Thyroid gland (tissue), 4 donors: ENCODE measurements at regions not wholly inside any gene's neighbourhood (a gene's known extent, or its start where the extent isn't known, plus 50 kb on each side); places are given as distances from the start of the nearest gene placed in this dataset.
A peak's percentile ranks its signal among the peaks of the same experiment; 100 is the strongest.

Experiments used
- CTCF ChIP-seq, 6 experiments: fragments of 200-600 bp in 3 of 6; fragments of 450-650 bp in 3 of 6; sonication (generic) in 3 of 6; IDR thresholded peaks; one replicate each; pipeline ENCODE4 v1.5.1; 2016 to 2019; ENCODE audit warnings: antibody characterized with exemption in 6 of 6, mild to moderate bottlenecking in 2 of 6, inconsistent platforms in 1 of 6, moderate library complexity in 1 of 6
- POLR2A ChIP-seq, 2 donors: fragments of 450-650 bp; IDR thresholded peaks; one replicate each; pipeline ENCODE4 v1.6.1; 2017; ENCODE audit warnings: antibody characterized with exemption in 2 of 2, mild to moderate bottlenecking in 2 of 2, moderate library complexity in 1 of 2

DNA sequence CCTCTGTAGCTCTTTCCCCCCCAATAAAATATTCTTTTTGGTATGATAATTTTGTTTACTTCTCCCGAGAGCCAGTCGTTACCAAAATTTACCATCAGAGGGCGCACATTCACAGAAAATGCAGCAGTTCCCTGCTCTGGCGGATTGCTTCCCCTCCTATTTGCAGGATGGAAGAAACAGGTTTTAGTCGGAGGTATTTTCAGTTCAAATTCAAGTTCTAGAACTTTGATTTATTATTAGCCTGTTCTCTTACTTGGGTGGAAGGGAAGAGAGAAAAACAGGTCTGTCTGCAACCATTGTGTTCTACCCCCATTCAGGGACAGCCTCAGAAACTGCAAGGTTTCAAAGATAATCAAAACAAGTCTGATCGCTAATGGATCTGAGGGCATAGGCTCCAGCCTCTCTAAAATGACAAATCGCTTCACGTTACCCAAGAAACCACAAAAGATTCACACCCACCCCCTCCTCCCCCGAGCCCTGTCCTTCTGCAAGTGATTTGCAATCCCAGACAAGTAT, 263.8 kb upstream of the RPS6KA3 start:
- TF ChIP-seq CTCF (IDR thresholded peaks at IDR 0.05) (peak in 5 of 6 experiments; percentile 40 to 64 (median 63)), POLR2A (IDR thresholded peaks at IDR 0.05) (no peak)
